ENCODE measurements at regions not wholly inside any gene's neighbourhood (a gene's known extent, or its start where the extent isn't known, plus 50 kb on each side); places are given as distances from the start of the nearest gene placed in this dataset.
A peak's percentile ranks its signal among the peaks of the same experiment; 100 is the strongest.
"Not testable (repeated sequence)": the region's sequence is repeated elsewhere in the genome, so short reads cannot be mapped to it uniquely, and the experiment has no call there.

- DNase-seq = no peak
Observed at GRCh38 chr20:52098186-52098585, 93.4 kb downstream of the ZFP64 start.

GRCh38 chr20:52096117-52096516 lies 95.5 kb downstream of the ZFP64 start:
- DNase-seq = no peak

GRCh38 chr20:52094693-52095092 lies 96.9 kb downstream of the ZFP64 start:
- DNase-seq = no peak

DNA sequence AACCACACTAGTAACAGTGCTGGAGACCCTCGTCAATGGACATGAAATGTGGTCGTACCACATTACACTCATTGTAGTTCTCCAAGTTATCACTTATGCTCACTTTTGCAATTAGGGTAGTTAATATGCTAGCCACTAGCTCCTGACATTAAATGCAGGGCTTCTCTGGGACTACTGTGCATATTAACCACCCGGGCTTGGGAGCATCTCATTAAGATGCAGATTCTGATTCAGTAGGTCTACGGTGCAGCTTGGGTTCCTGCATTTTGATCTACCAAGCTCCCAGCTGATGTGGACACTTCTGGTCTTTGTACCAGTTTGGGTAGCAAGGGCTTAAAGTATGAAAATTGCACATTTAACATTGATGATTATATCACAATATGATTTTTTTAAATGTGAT lies 98.0 kb downstream of the ZFP64 start:
- DNase-seq = no peak

- no peak for DNase-seq
Observed at GRCh38 chr20:52090035-52090434, 101.5 kb downstream of the ZFP64 start.

DNA sequence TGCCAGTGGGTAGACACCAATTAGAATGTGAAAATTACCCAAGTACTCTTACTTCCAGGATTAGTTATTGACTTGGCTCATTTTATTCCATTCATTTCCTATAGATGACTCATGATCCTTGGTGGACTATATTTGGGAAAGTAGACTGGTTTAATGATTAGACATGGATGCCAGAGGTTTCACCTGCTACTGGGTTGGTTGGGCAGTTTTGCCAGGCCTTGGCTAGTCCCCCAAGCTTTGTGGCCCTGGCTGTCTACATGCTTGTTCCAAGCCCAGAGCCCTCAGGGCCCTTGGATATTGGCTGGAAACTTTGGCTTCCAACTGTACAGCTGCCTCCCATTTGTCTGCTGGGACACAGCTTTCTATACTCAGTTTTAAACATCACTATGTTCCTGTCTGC lies 104.1 kb downstream of the ZFP64 start:
- DNase-seq = no peak

- DNase-seq = no peak
Observed at GRCh38 chr20:52086878-52087277, 104.7 kb downstream of the ZFP64 start.

GRCh38 chr20:52084727-52085126 lies 106.9 kb downstream of the ZFP64 start:
- no peak for DNase-seq

- DNase-seq = peak; percentile 56 to 71 (median 66)
Observed at GRCh38 chr20:52083627-52084232, 107.8 kb downstream of the ZFP64 start.

DNA sequence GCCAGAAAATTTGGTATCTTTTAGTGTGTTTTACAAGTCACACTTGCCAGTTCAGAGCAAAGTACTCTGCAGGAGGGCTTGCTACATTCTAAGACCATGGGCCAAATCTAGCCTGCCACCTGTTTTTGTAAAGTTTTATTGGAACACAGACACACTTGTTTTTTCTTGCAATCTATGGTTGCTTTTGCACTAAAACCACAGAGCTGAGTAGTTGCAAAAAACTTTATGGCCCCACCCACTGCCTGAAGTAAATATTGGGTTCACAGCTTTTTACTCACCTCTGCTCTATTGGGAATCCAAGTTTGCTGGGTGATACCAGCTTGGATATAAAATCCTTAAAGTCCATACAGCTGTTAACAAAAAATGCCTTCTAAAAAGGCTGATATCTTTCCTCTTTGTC lies 109.0 kb downstream of the ZFP64 start:
- no peak for DNase-seq

GRCh38 chr20:52081791-52082190 lies 109.8 kb downstream of the ZFP64 start:
- DNase-seq = no peak

- DNase-seq = no peak
Observed at GRCh38 chr20:52081066-52081465, 110.5 kb downstream of the ZFP64 start.

GRCh38 chr20:52078289-52078688 lies 113.3 kb downstream of the ZFP64 start:
- no peak for DNase-seq

DNA sequence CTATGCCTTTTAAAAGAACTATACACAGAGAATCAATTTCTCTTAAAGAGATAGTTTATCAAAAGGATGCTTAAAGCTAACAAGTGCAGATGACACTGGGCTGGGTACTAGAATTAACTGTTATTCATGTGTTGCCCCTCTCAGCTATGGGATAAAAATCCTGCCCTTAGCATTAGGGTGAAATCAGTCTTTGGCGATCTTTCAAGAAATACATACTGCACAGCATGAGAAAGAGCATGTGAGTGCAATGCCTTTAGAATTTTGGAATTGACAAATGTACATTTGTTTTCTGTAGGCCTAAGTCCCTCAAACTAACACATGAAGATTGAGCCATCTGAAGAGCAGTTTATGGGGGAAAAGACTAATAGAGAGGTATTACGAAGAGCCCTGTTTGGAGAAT lies 115.4 kb downstream of the ZFP64 start:
- DNase-seq = no peak

- no peak for DNase-seq
Observed at GRCh38 chr20:52075400-52075799, 116.2 kb downstream of the ZFP64 start.

DNA sequence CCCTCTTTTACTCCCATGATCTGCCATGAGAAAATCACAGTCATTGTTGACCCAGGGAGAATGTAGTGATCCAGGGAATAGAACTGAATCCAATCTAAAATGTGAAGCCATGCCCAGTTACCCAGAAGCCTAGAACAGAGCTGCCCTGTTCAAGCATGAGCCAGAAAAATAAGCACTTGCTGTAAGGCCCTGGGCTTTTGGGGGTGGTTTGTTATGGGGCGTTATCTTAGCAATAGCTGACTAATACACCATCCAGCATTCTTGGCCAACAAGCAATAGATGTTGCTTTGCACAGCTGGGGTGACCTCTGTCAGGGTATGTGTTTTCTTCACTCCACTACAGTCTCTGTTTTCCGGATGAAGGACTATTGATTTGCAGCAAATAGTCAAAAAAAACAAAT lies 120.4 kb downstream of the ZFP64 start:
- DNase-seq = no peak

DNA sequence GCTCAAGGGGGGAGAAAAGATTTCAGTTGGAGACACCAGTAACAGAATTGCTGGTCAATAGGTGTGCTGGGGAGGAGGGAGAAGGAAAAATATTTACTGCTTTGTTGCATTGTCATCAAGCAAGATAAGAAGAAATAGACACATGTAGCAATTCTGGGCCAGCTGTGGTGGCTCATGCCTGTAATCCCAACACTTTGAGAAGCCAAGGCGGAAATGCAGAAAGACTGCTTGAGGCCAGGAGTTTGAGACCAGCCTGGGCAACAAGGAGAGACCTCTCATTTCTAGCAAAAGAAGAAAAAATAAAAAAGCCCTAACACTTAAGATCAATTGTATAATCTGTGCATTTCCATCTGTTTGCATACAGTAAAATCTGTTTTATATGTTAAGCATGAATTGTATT lies 126.6 kb downstream of the ZFP64 start:
- no peak for DNase-seq

- DNase-seq = no peak
Observed at GRCh38 chr20:52062452-52063209, 128.9 kb downstream of the ZFP64 start.

GRCh38 chr20:52060794-52061714 lies 130.5 kb downstream of the ZFP64 start:
- DNase-seq = peak in 1 of 4 experiments; percentile 2

DNA sequence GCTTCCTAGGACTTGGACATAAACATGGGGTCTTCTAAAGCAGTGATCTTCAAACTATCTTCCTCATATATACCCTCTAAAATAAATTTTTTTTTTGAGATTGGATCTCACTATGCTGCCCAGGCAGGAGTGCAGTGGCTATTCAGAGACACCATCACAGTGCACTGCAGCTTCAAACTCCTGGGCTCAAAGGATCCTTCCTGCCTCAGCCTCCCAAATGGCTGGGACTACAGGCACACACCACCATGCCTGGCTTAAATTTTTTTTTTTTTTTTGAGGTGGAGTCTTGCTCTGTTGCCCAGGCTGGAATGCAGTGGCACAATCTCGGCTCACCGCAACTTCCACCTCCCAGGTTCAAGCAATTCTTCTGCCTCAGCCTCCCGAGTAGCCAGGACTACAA lies 134.4 kb downstream of the ZFP64 start:
- not testable (repeated sequence) for DNase-seq

GRCh38 chr20:52056203-52057062 lies 135.1 kb downstream of the ZFP64 start:
- no peak for DNase-seq

DNA sequence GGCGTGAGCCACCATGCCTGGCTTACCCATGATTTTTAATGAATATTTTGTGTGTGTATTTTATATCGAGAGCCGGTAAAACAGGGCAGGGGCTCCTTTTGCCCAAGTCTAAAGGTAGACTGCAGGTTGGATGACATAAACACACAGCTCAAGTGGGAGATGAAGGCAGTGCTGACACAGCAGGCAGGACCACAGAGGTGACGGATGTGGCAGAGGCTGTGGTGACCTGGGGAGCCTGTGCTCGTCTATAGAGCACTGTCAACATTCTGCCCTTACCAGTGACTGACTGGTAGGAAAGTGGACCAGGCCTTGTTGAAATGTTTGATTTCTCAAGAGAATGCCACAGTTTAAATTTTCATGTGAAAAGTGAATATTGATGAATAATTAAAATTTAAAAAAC lies 137.5 kb downstream of the ZFP64 start:
- DNase-seq = no peak
